Neural cell (in vitro differentiated cells): ENCODE measurements at regions not wholly inside any gene's neighbourhood (a gene's known extent, or its start where the extent isn't known, plus 50 kb on each side); places are given as distances from the start of the nearest gene placed in this dataset.

ENCODE experiments used
- H2AFZ ChIP-seq: fragments of 200-600, 300-800 bp; sonication (generic), shearing (Covaris generic); 2 replicates; pipeline ENCODE4 v1.6.0; 2014; ENCODE audit warnings: low read depth, mild to moderate bottlenecking, antibody characterized with exemption, low read length, moderate library complexity
- H3F3A ChIP-seq: fragments of 200-600 bp; shearing (Covaris generic); 2 replicates; pipeline ENCODE4 v1.6.1; 2016; ENCODE audit warnings: mild to moderate bottlenecking, moderate library complexity, mixed read lengths, antibody characterized with exemption, low read length; ENCODE audit not compliant: insufficient read depth, poor library complexity, severe bottlenecking
- H3K27ac ChIP-seq: fragments of 200-600, 300-800 bp; sonication (generic), shearing (Covaris generic); 2 replicates; pipeline ENCODE4 v1.5.1; 2014; ENCODE audit warnings: mild to moderate bottlenecking, low read length, moderate library complexity
- H3K27me3 ChIP-seq: fragments of 300-800, 200-600 bp; sonication (generic), shearing (Covaris generic); 2 replicates; pipeline ENCODE4 v1.6.0; 2014; ENCODE audit warnings: mild to moderate bottlenecking, low read depth, low read length, moderate library complexity; ENCODE audit not compliant: insufficient read depth
- H3K36me3 ChIP-seq: fragments of 300-800, 200-600 bp; sonication (generic), shearing (Covaris generic); 2 replicates; pipeline ENCODE4 v1.5.1; 2014; ENCODE audit warnings: mild to moderate bottlenecking, antibody characterized with exemption, low read length, moderate library complexity; ENCODE audit not compliant: insufficient read depth
- H3K4me2 ChIP-seq: fragments of 300-800, 200-600 bp; sonication (generic), shearing (Covaris generic); 2 replicates; pipeline ENCODE4 v1.6.0; 2014; ENCODE audit warnings: mild to moderate bottlenecking, low read length
- H3K4me3 ChIP-seq: fragments of 300-800, 200-600 bp; sonication (generic), shearing (Covaris generic); 2 replicates; pipeline ENCODE4 v1.5.1; 2014; ENCODE audit warnings: mild to moderate bottlenecking, low read length, moderate library complexity
- H3K79me2 ChIP-seq: fragments of 200-600 bp; shearing (Covaris generic); replicated peaks from 2 replicates; pipeline ENCODE4 v1.6.0; 2014; ENCODE audit warnings: mild to moderate bottlenecking, low read length, moderate library complexity; ENCODE audit not compliant: insufficient read depth
- H3K9ac ChIP-seq: fragments of 300-800, 200-600 bp; sonication (generic), shearing (Covaris generic); 2 replicates; pipeline ENCODE4 v1.6.1; 2016; ENCODE audit warnings: mild to moderate bottlenecking, low read length, mixed read lengths
- H3K9me2 ChIP-seq: fragments of 200-600 bp; shearing (Covaris generic); 2 replicates; pipeline ENCODE4 v1.6.1; 2016; ENCODE audit warnings: mild to moderate bottlenecking, low read length, mixed read lengths; ENCODE audit not compliant: insufficient read depth
- H3K9me3 ChIP-seq: fragments of 200-600, 300-800 bp; sonication (generic), shearing (Covaris generic); 2 replicates; pipeline ENCODE4 v1.6.1; 2016; ENCODE audit warnings: mild to moderate bottlenecking, mixed run types, low read length, moderate library complexity, mixed read lengths
- H4K20me1 ChIP-seq: fragments of 200-600 bp; shearing (Covaris generic); 2 replicates; pipeline ENCODE4 v1.6.1; 2016; ENCODE audit warnings: mild to moderate bottlenecking, mixed run types; ENCODE audit not compliant: insufficient read depth
- EP300 ChIP-seq: fragments of 450-650 bp; conservative IDR thresholded peaks from 2 replicates; pipeline ENCODE4 v1.6.1; 2014; ENCODE audit warnings: antibody characterized with exemption, mild to moderate bottlenecking, moderate library complexity; ENCODE audit not compliant: poor library complexity, severe bottlenecking
- EZH2 ChIP-seq: fragments of 200-600, 300-800 bp; shearing (Covaris generic), sonication (generic); IDR thresholded peaks from 2 replicates; pipeline ENCODE4 v1.6.1; 2014; ENCODE audit warnings: antibody characterized with exemption, low read length, borderline replicate concordance, mild to moderate bottlenecking; ENCODE audit not compliant: insufficient read depth, poor library complexity, severe bottlenecking
- MXI1 ChIP-seq: fragments of 450-650 bp; conservative IDR thresholded peaks from 2 replicates; pipeline ENCODE4 v1.6.1; 2014; ENCODE audit warnings: antibody characterized with exemption, mild to moderate bottlenecking; ENCODE audit not compliant: poor library complexity, severe bottlenecking
- POLR2AphosphoS5 ChIP-seq: IDR thresholded peaks from 2 replicates; pipeline ENCODE4 v1.6.1; 2012
- RAD21 ChIP-seq: fragments of 450-650 bp; conservative IDR thresholded peaks from 2 replicates; pipeline ENCODE4 v1.6.1; 2014; ENCODE audit warnings: antibody characterized with exemption, mild to moderate bottlenecking, moderate library complexity
- SMC3 ChIP-seq: fragments of 450-650 bp; conservative IDR thresholded peaks from 2 replicates; pipeline ENCODE4 v1.6.1; 2014; ENCODE audit warnings: antibody characterized with exemption, mild to moderate bottlenecking, moderate library complexity; ENCODE audit not compliant: poor library complexity
- TAF1 ChIP-seq: IDR thresholded peaks from 2 replicates; pipeline ENCODE4 v1.6.1; 2012; ENCODE audit warnings: low read depth
- TF ChIP-seq, protein P1 (sequence below): IDR thresholded peaks from 2 replicates; pipeline ENCODE4 v1.6.1; 2012; ENCODE audit warnings: borderline replicate concordance
- TF ChIP-seq, protein P2 (sequence below): fragments of 450-650 bp; IDR thresholded peaks from 2 replicates; pipeline ENCODE4 v1.5.1; 2014; ENCODE audit warnings: antibody characterized with exemption, mild to moderate bottlenecking, moderate library complexity; ENCODE audit not compliant: poor library complexity, severe bottlenecking

DNA sequence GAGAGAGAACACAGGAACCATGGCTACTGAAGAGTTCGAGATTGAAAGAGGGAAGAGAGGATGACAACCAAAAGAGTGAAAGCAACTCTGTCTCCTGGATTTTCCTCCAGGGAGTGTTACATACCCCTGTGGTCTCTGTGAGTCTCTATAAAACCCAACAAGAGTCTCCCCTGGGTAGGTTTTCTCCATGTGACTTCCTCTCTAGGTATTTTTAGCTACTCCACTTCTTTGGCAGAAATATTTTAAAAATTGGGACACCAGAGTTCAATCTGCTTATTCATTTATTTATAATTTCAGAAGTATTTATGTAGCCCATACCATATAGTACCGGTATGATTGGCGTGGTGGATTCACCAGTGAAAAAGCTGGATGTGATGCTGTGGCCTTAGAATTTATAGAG, 671.7 kb upstream of the NR2F2 start:
- no peaks in the 10 kb centered on the region for H4K20me1 ChIP-seq
- TF ChIP-seq EP300 (no peak), SMC3 (no peak), EZH2 (no peak), POLR2AphosphoS5 (no peak)
- TF ChIP-seq, protein P1, sequence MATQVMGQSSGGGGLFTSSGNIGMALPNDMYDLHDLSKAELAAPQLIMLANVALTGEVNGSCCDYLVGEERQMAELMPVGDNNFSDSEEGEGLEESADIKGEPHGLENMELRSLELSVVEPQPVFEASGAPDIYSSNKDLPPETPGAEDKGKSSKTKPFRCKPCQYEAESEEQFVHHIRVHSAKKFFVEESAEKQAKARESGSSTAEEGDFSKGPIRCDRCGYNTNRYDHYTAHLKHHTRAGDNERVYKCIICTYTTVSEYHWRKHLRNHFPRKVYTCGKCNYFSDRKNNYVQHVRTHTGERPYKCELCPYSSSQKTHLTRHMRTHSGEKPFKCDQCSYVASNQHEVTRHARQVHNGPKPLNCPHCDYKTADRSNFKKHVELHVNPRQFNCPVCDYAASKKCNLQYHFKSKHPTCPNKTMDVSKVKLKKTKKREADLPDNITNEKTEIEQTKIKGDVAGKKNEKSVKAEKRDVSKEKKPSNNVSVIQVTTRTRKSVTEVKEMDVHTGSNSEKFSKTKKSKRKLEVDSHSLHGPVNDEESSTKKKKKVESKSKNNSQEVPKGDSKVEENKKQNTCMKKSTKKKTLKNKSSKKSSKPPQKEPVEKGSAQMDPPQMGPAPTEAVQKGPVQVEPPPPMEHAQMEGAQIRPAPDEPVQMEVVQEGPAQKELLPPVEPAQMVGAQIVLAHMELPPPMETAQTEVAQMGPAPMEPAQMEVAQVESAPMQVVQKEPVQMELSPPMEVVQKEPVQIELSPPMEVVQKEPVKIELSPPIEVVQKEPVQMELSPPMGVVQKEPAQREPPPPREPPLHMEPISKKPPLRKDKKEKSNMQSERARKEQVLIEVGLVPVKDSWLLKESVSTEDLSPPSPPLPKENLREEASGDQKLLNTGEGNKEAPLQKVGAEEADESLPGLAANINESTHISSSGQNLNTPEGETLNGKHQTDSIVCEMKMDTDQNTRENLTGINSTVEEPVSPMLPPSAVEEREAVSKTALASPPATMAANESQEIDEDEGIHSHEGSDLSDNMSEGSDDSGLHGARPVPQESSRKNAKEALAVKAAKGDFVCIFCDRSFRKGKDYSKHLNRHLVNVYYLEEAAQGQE: no peak
- H3K27me3 ChIP-seq: no peaks in the 10 kb centered on the region
- H2AFZ ChIP-seq: no peak overlapping the region
- no peaks in the 10 kb centered on the region for H3F3A ChIP-seq
- no peak overlapping the region for H3K27ac ChIP-seq
- H3K9me2 ChIP-seq: no peaks in the 10 kb centered on the region
- H3K4me2 ChIP-seq: no peak overlapping the region
- no peak overlapping the region for H3K9ac ChIP-seq
- H3K79me2 ChIP-seq: no peaks in the 10 kb centered on the region
- no peaks in the 10 kb centered on the region for H3K9me3 ChIP-seq
- no peaks in the 10 kb centered on the region for H3K36me3 ChIP-seq
- H3K4me3 ChIP-seq: no peak overlapping the region

DNA sequence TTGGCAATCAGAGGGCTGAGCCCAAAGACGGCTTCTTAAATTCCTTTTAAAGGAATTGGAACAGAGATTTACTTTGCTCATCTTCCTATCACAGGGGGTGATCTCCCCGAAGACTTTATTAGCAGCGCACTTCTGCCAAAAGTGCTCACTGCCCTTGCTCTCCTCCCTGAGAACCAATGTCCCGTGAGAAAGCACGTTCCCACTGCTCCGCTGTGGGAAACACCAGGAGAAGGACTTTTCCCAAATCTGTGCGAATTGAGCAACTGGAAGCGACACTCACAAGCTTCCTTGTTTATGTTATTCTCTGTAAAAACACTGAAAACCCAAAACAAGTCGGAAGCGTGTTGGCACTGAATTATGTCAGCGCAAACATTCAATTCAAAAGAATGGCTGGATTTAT, 670.8 kb upstream of the NR2F2 start:
- Histone ChIP-seq H2AFZ (no peak overlapping the region), H3K27ac (no peak overlapping the region)
- no peak for TF ChIP-seq MXI1
- no peak for TF ChIP-seq RAD21
- TF ChIP-seq POLR2AphosphoS5: no peak
- no peak for TF ChIP-seq EP300
- TF ChIP-seq SMC3: no peak
- TF ChIP-seq, protein P2, sequence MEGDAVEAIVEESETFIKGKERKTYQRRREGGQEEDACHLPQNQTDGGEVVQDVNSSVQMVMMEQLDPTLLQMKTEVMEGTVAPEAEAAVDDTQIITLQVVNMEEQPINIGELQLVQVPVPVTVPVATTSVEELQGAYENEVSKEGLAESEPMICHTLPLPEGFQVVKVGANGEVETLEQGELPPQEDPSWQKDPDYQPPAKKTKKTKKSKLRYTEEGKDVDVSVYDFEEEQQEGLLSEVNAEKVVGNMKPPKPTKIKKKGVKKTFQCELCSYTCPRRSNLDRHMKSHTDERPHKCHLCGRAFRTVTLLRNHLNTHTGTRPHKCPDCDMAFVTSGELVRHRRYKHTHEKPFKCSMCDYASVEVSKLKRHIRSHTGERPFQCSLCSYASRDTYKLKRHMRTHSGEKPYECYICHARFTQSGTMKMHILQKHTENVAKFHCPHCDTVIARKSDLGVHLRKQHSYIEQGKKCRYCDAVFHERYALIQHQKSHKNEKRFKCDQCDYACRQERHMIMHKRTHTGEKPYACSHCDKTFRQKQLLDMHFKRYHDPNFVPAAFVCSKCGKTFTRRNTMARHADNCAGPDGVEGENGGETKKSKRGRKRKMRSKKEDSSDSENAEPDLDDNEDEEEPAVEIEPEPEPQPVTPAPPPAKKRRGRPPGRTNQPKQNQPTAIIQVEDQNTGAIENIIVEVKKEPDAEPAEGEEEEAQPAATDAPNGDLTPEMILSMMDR: no peak
- TF ChIP-seq, protein P1: no peak
- no peak for TF ChIP-seq EZH2
- no peak for TF ChIP-seq TAF1

More for the DNA sequence above, 670.8 kb upstream of the NR2F2 start:
- Histone ChIP-seq H3K79me2 (no peaks in the 10 kb centered on the region), H3K4me3 (no peak overlapping the region), H3K9me2 (no peaks in the 10 kb centered on the region), H3F3A (no peaks in the 10 kb centered on the region), H3K27me3 (no peaks in the 10 kb centered on the region), H3K36me3 (no peaks in the 10 kb centered on the region), H3K9me3 (no peaks in the 10 kb centered on the region), H4K20me1 (no peaks in the 10 kb centered on the region), H3K4me2 (no peak overlapping the region), H3K9ac (no peak overlapping the region)
